GM20000 (cell line): ENCODE measurements at regions not wholly inside any gene's neighbourhood (a gene's known extent, or its start where the extent isn't known, plus 50 kb on each side); places are given as distances from the start of the nearest gene placed in this dataset.

Experiments used
- DNase-seq: peaks from one replicate; pipeline ENCODE4 v3.0.0; 2012; ENCODE audit warnings: low spot score
- CTCF ChIP-seq: IDR thresholded peaks from 2 replicates; pipeline ENCODE4 v1.5.1; 2012; ENCODE audit warnings: mild to moderate bottlenecking, control low read depth; ENCODE audit errors: extremely low read depth, missing control alignments

- no peak for DNase-seq
- no peak for TF ChIP-seq CTCF
These were observed 207.0 kb upstream of the SKOR2 start for GRCh38 chr18:47458483-47458882.

GRCh38 chr18:47457614-47458013 is 206.2 kb upstream of the SKOR2 start:
- no peak for DNase-seq
- no peak for TF ChIP-seq CTCF

- no peak for DNase-seq
- TF ChIP-seq CTCF, result no peak
These were observed 201.6 kb upstream of the SKOR2 start for GRCh38 chr18:47453038-47453437.

- DNase-seq, result no peak
- TF ChIP-seq CTCF, result no peak
These were observed 197.5 kb upstream of the SKOR2 start for GRCh38 chr18:47448956-47449355.

- no peak for TF ChIP-seq CTCF
- DNase-seq, result no peak
These were observed 190.5 kb upstream of the SKOR2 start for GRCh38 chr18:47441914-47442313.

- no peak for DNase-seq
- no peak for TF ChIP-seq CTCF
These were observed 186.5 kb upstream of the SKOR2 start for GRCh38 chr18:47438001-47438400.

- no peak for DNase-seq
- TF ChIP-seq CTCF, result no peak
These were observed 185.4 kb upstream of the SKOR2 start for GRCh38 chr18:47436871-47437270.
